Peyer's patch (tissue), 4 donors: ENCODE measurements at regions not wholly inside any gene's neighbourhood (a gene's known extent, or its start where the extent isn't known, plus 50 kb on each side); places are given as distances from the start of the nearest gene placed in this dataset.
"Not testable (repeated sequence)": the region's sequence is repeated elsewhere in the genome, so short reads cannot be mapped to it uniquely, and the experiment has no call there.

Experiments
- DNase-seq, 3 donors: peaks; one replicate each; pipeline ENCODE4 v3.0.0-alpha.2; 2017 to 2019
- H3K27ac ChIP-seq, 4 donors: fragments of 200-600 bp; sonication (generic); one replicate each; pipeline ENCODE4 v1.5.1; 2016 to 2019
- H3K27me3 ChIP-seq, 2 donors: fragments of 200-600 bp; sonication (generic); one replicate each; pipeline ENCODE4 v1.5.1; 2019
- H3K36me3 ChIP-seq, 3 donors: fragments of 200-600 bp; sonication (generic); one replicate each; pipeline ENCODE4 v1.5.1; 2016 to 2019
- H3K4me1 ChIP-seq, 4 donors: fragments of 200-600 bp; sonication (generic); one replicate each; pipeline ENCODE4 v1.5.1; 2016 to 2019
- H3K4me3 ChIP-seq, 4 donors: fragments of 200-600 bp; sonication (generic); 1 replicate in 3 of 4; 2 replicates in 1 of 4; pipeline ENCODE4 v1.5.1; 2016 to 2019; ENCODE audit warnings: mild to moderate bottlenecking in 1 of 4
- H3K9me3 ChIP-seq, 4 donors: fragments of 200-600 bp; sonication (generic); one replicate each; pipeline ENCODE4 v1.5.1; 2016 to 2019; ENCODE audit warnings: mild to moderate bottlenecking in 1 of 4
- CTCF ChIP-seq, 6 experiments: fragments of 450-650 bp in 4 of 6; fragments of 200-600 bp in 2 of 6; sonication (generic) in 1 of 6; IDR thresholded peaks; one replicate each; pipeline ENCODE4 v1.5.1; 2017 to 2019; ENCODE audit warnings: antibody characterized with exemption in 6 of 6, mild to moderate bottlenecking in 3 of 6, moderate library complexity in 1 of 6
- POLR2A ChIP-seq, 2 donors: fragments of 450-650 bp; IDR thresholded peaks; one replicate each; pipeline ENCODE4 v1.5.1; 2017; ENCODE audit warnings: antibody characterized with exemption in 2 of 2, mild to moderate bottlenecking in 2 of 2, moderate library complexity in 2 of 2

- no peak for TF ChIP-seq CTCF (IDR thresholded peaks at IDR 0.05)
- no peak for TF ChIP-seq POLR2A (IDR thresholded peaks at IDR 0.05)
- DNase-seq, result no peak
- no peak overlapping the region for H3K4me3 ChIP-seq
- H3K4me1 ChIP-seq, result no peaks in the 10 kb centered on the region
- no peaks in the 10 kb centered on the region for H3K36me3 ChIP-seq
- H3K27me3 ChIP-seq, result no peaks in the 10 kb centered on the region
- no peak overlapping the region for H3K27ac ChIP-seq
- H3K9me3 ChIP-seq, result no peaks in the 10 kb centered on the region
Observed at GRCh38 chr11:19419021-19419750, 178.4 kb upstream of the E2F8 start.

GRCh38 chr11:19418221-19418620, 177.5 kb upstream of the E2F8 start:
- H3K9me3 ChIP-seq, result no peaks in the 10 kb centered on the region
- H3K27me3 ChIP-seq, result no peaks in the 10 kb centered on the region
- H3K36me3 ChIP-seq, result no peaks in the 10 kb centered on the region
- no peak overlapping the region for H3K4me3 ChIP-seq
- no peak overlapping the region for H3K27ac ChIP-seq
- H3K4me1 ChIP-seq, result no peaks in the 10 kb centered on the region
- DNase-seq, result no peak
- TF ChIP-seq POLR2A (IDR thresholded peaks at IDR 0.05) (no peak), CTCF (IDR thresholded peaks at IDR 0.05) (no peak)

GRCh38 chr11:19412070-19412469, 171.3 kb upstream of the E2F8 start:
- DNase-seq, H3K9me3 ChIP-seq, H3K27me3 ChIP-seq, H3K27ac ChIP-seq, H3K4me1 ChIP-seq, H3K4me3 ChIP-seq, H3K36me3 ChIP-seq: not testable (repeated sequence)

GRCh38 chr11:19410032-19410431, 169.3 kb upstream of the E2F8 start:
- Histone ChIP-seq H3K9me3 (no peaks in the 10 kb centered on the region), H3K4me1 (no peaks in the 10 kb centered on the region), H3K4me3 (no peak overlapping the region), H3K27me3 (no peaks in the 10 kb centered on the region), H3K36me3 (no peaks in the 10 kb centered on the region), H3K27ac (no peak overlapping the region)
- DNase-seq, result no peak
- TF ChIP-seq POLR2A (IDR thresholded peaks at IDR 0.05) (no peak), CTCF (IDR thresholded peaks at IDR 0.05) (no peak)

- H3K4me3 ChIP-seq, result no peak overlapping the region
- no peaks in the 10 kb centered on the region for H3K36me3 ChIP-seq
- H3K4me1 ChIP-seq, result no peaks in the 10 kb centered on the region
- H3K27me3 ChIP-seq, result no peaks in the 10 kb centered on the region
- H3K9me3 ChIP-seq, result no peaks in the 10 kb centered on the region
- no peak for DNase-seq
- no peak overlapping the region for H3K27ac ChIP-seq
- no peak for TF ChIP-seq CTCF (IDR thresholded peaks at IDR 0.05)
- TF ChIP-seq POLR2A (IDR thresholded peaks at IDR 0.05), result no peak
Observed at GRCh38 chr11:19409307-19409706, 168.6 kb upstream of the E2F8 start.

GRCh38 chr11:19407677-19408270, 167.0 kb upstream of the E2F8 start:
- H3K9me3 ChIP-seq, result no peaks in the 10 kb centered on the region
- H3K4me3 ChIP-seq, result no peak overlapping the region
- no peaks in the 10 kb centered on the region for H3K36me3 ChIP-seq
- no peaks in the 10 kb centered on the region for H3K4me1 ChIP-seq
- DNase-seq, result no peak
- no peak for TF ChIP-seq POLR2A (IDR thresholded peaks at IDR 0.05)
- no peak for TF ChIP-seq CTCF (IDR thresholded peaks at IDR 0.05)
- H3K27me3 ChIP-seq, result no peaks in the 10 kb centered on the region
- H3K27ac ChIP-seq, result no peak overlapping the region
